Activated CD4-positive, alpha-beta T cell treated with anti-CD3 and anti-CD28 coated beads, Interleukin-2, amount 10 ng/mL, durations not matched to agents 7 days and 5 days (primary cell): ENCODE measurements at regions not wholly inside any gene's neighbourhood (a gene's known extent, or its start where the extent isn't known, plus 50 kb on each side); places are given as distances from the start of the nearest gene placed in this dataset.

Source experiments
- CTCF ChIA-PET: fragments of 350-600 bp; sonication (Branson Sonifier 250); formaldehyde crosslinking; loops from one replicate; lab custom pipeline; 2021; ENCODE audit warnings: antibody characterized with exemption; lab: Charles Lee
- POLR2A ChIA-PET: fragments of 350-600 bp; sonication (Branson Sonifier 250); formaldehyde crosslinking; loops from one replicate; lab custom pipeline; 2021; ENCODE audit warnings: antibody characterized with exemption; lab: Charles Lee
- DNase-seq: peaks from one replicate; pipeline ENCODE4 v3.0.0-alpha.2; 2020
- H3K27ac Mint-ChIP-seq: one replicate; pipeline ENCODE4 v1.8.0; 2021; ENCODE audit warnings: mild to moderate bottlenecking, moderate library complexity, mixed read lengths
- H3K27me3 Mint-ChIP-seq: one replicate; pipeline ENCODE4 v1.8.0; 2021; ENCODE audit warnings: mixed read lengths
- H3K36me3 Mint-ChIP-seq: one replicate; pipeline ENCODE4 v1.8.0; 2021; ENCODE audit warnings: low read depth, mixed read lengths
- H3K4me1 Mint-ChIP-seq: one replicate; pipeline ENCODE4 v1.8.0; 2021; ENCODE audit warnings: mixed read lengths
- H3K4me3 Mint-ChIP-seq: one replicate; pipeline ENCODE4 v1.8.0; 2021; ENCODE audit warnings: mild to moderate bottlenecking, moderate library complexity, mixed read lengths
- H3K9me3 Mint-ChIP-seq: one replicate; pipeline ENCODE4 v1.8.0; 2021; ENCODE audit warnings: mixed read lengths

DNA sequence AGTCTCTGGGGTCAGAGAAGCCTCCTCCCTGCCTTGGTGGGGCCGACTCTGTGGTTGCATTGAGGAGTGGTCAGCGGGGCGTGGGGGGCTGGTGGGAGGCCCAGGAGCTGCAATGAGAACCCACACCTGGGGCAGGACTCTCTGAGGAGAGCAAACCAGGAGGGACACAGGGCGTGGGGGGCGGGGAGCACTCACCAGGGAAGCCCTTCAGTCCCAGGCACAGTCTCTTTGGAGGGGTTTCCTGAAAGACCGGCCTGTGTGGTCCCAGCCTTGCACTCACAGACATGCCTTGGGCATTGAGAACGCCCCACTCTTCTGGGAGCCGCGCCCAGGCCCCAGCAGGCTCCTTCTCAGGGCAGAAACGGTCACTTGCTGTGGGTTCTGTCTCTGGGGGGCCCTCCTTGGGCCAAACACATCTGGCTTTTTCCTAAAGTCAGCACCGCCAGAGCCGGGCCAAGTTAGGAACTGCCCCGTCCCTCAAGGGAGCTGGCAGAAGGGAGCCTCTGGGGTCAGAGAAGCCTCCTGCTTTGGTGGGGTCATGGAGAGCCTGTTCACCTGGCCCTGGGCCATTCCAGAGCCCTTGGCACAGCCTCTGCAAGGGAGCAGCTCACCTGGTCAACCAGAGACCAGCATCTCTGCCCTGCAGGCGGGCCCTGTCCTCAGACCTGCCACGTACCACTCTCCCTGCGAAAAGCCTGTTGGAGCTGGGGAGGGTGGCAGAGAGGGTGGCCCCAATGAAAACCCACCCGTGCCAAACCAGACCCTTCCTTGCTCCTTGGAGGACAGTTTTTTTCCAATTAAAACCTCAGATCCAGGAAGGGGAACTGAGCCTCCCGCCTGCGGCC is 59.9 kb upstream of the TTC34 start:
- Mint-ChIP-seq H3K27me3 (no peaks in the 10 kb centered on the region), H3K27ac (no peak overlapping the region), H3K4me1 (no peaks in the 10 kb centered on the region), H3K4me3 (no peak overlapping the region), H3K9me3 (no peaks in the 10 kb centered on the region), H3K36me3 (no peaks in the 10 kb centered on the region)
- CTCF ChIA-PET: no interaction called here
- POLR2A ChIA-PET: no interaction called here
- no peak for DNase-seq

DNA sequence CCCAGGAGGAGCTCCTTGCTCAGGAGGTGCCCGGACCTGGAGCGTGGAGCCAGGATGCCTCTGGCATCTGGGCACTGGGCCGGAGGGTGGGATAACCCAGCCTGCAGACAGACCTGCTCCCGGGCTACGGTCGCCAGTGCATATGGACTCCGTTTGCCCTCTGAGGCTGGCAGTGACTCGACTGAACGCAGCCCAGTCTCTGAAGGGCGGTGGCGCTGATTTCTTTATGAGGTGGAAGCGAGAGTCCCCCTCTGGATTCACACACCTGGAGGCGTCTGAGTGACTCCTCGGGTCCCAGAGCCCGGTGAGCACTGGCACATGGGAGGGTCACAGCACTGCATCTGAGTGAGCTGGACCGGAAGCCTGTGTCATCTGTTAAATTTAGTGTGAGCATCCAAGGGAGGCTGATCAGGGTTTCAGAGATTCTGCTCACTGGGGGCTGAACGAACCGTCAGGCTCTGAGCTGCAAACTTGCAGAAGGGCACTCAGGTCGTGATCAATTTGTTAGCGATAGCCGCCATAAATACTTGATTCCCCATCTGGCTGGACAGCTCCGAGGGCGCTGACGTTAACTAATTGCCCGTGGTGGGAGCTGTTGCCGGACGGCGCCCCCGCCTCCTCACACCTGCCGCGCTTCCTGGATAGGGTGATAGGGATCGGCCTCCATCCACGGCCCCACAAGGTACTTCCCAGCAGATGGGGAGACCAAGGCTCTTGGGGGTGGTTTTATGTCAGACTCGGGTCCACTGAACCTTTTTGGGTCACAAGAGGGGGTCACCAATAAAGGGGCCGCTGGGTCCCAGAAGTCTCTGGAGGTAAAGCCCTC is 60.7 kb upstream of the TTC34 start:
- H3K27me3 Mint-ChIP-seq: no peaks in the 10 kb centered on the region

DNA sequence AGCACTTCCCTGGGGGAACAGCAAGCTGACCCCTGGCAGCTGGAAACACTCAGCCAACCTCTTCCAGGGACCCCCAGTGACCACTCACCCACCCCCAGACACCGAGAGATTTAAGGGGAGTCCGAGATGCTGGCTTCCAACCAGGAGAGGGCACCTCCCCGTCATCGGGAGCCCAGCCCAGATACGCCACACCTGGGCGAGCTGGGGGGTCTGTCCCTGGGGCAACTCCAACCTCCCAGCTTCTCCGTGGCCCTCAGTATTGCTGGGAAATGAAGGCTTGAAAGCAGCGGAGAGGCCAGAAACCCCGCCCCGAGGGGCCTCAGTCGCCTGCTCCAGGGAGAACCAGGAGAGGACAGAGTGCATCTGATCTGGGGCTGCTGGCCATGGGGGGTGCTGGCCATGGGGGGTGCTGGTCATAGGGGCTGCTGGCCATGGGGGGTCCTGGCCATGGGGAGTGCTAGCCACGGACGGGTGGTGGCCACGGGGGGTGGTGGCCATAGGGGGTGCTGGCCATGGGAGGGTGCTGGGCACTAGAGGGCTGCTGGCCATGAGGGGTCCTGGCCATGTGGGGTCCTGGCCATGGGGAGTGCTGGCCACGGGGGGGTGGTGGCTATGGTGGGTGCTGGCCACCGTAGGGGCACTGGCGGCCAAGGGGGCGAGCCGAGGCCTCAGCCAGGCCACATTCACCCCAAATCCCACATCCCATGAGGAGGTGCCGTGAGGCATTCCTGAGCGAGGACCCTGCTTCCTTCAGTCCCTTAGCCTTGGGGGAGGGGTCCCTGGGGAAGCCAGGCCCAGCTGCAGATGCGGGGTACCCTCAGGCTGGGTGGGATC is 61.5 kb upstream of the TTC34 start:
- H3K36me3 Mint-ChIP-seq: no peaks in the 10 kb centered on the region
- ChIA-PET POLR2A (no interaction called here), CTCF (no interaction called here)
- H3K9me3 Mint-ChIP-seq: no peaks in the 10 kb centered on the region
- no peaks in the 10 kb centered on the region for H3K27me3 Mint-ChIP-seq
- no peaks in the 10 kb centered on the region for H3K4me1 Mint-ChIP-seq
- H3K27ac Mint-ChIP-seq: no peak overlapping the region
- no peak for DNase-seq
- H3K4me3 Mint-ChIP-seq: no peak overlapping the region

More for the DNA sequence above, 60.7 kb upstream of the TTC34 start:
- H3K36me3 Mint-ChIP-seq: no peaks in the 10 kb centered on the region
- no peak for DNase-seq
- no peaks in the 10 kb centered on the region for H3K9me3 Mint-ChIP-seq
- H3K4me3 Mint-ChIP-seq: no peak overlapping the region
- H3K27ac Mint-ChIP-seq: no peak overlapping the region
- CTCF ChIA-PET: no interaction called here
- no peaks in the 10 kb centered on the region for H3K4me1 Mint-ChIP-seq
- POLR2A ChIA-PET: no interaction called here

DNA sequence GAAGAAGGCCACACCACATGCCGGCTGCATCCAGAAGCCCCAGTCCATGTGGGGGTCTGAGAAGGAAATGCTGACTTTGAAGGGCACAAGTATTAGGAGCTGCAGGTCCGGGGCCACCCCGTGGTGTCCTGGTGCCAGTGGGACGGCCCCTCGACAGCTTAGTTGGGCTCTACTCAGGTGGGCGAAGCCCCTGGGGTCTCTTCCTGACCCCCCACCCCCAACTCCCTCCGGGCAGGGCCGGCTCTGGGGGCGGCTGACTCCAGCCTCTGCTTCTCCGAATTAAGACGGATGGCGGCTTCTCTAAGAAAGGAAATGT is 62.1 kb upstream of the TTC34 start:
- Mint-ChIP-seq H3K27ac (no peak overlapping the region), H3K4me1 (no peaks in the 10 kb centered on the region), H3K36me3 (no peaks in the 10 kb centered on the region), H3K4me3 (no peak overlapping the region), H3K27me3 (no peaks in the 10 kb centered on the region), H3K9me3 (no peaks in the 10 kb centered on the region)
- POLR2A ChIA-PET: no interaction called here
- CTCF ChIA-PET: no interaction called here
- DNase-seq: no peak

DNA sequence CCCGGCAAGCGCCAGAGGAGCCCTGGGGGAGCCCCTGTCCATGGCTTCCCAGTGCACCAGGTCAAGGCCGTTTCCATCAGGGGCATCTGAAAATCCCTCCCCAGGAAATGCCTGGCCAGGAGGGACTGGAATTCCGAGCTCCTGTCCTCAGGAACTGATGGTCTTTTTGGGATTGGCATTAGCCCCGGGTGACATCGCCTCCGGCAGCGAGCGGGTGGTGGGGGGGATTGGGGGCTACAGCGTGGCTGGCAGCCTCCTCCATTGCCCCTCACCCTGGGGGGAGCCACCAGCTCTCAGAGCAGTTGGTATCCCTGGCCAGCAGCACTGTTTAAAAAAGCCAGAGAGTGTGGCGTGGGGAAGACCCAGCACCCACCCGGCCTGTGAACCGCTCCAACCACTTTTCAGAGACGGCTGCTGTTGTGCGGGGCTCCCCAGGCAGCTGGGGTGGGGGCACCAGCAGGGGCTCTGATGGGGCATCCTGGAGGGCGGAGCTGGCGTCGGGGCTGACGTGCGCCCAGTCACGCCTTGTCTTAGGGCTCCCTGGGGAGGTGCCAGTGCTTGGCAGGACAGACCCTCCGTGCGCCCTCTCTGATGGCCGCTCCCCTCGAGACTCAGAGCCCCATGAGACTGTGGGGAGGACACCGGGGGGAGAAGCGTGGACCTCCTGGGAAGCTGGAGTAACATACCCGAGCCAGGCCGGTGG is 62.9 kb upstream of the TTC34 start:
- DNase-seq: no peak
- no peaks in the 10 kb centered on the region for H3K27me3 Mint-ChIP-seq
- no peak overlapping the region for H3K27ac Mint-ChIP-seq
- H3K4me3 Mint-ChIP-seq: no peak overlapping the region
- ChIA-PET POLR2A (no interaction called here), CTCF (no interaction called here)
- no peaks in the 10 kb centered on the region for H3K9me3 Mint-ChIP-seq
- H3K4me1 Mint-ChIP-seq: no peaks in the 10 kb centered on the region
- H3K36me3 Mint-ChIP-seq: no peaks in the 10 kb centered on the region

DNA sequence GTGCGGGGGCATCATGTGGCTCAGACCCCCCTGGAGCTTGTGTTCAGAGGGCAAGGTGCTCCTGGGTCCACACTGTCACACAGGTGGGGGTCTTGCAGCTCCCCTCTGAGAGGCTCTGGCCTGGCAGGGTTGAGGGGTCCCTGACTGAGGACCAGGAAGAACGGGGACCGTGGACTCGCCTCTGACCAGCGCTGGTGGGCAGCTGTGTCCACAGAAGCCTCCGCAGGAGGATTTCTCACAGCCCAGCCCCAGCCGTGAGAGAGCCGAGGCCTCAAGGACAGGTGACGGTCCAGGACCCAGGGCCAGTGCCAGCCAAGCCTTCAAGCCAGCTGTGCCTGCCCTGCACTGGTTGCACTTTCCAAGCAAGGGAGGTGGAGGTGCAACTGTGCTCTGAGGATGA is 63.5 kb upstream of the TTC34 start:
- H3K4me1 Mint-ChIP-seq: no peaks in the 10 kb centered on the region
- H3K4me3 Mint-ChIP-seq: no peak overlapping the region
- H3K27ac Mint-ChIP-seq: no peak overlapping the region
- ChIA-PET CTCF (no interaction called here), POLR2A (no interaction called here)
- DNase-seq: no peak
- no peaks in the 10 kb centered on the region for H3K36me3 Mint-ChIP-seq
- no peaks in the 10 kb centered on the region for H3K27me3 Mint-ChIP-seq
- H3K9me3 Mint-ChIP-seq: no peaks in the 10 kb centered on the region

DNA sequence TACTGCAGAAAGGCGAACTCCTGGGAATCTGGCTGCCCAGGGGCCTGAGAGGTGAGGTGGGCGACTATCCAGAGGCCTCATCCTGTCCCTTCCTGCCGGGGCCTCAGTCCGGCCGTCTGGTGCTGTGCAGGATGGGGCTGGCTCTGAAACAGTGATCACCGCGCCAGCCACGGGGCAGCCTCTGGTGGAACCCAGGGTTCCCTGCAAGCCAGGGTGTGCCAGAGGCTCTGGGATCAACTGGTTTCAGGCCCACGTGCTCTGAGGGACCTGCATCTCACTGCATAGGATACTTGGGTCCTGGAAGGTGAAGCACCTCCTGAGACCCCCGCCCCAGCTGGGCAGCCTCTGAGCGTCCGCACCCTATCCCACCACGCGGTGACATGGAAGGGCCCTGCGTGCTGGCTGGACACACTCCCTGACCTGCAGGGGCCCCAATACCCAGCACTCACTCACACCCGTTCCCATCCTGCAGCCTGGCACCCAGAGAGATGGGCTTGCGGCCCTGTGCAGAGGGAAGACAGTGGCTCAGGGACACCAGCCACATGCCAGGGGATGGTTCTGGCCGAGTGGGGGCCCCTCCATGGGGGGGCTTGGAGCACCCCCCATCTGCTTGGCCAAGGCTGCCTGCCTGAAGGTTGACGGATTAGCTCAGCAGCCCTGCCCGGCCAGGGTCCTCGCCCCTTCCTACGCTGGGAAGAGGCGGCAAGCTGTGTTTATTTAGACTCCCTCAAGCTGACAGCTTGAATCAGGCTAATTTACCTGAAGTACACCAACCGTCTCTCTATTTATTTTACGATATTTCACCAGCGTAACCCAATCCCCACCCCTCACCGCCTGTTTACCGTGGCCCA is 64.3 kb upstream of the TTC34 start:
- Mint-ChIP-seq H3K4me1 (no peaks in the 10 kb centered on the region), H3K27me3 (no peaks in the 10 kb centered on the region), H3K9me3 (peaks cover under 1% of the 10 kb centered on the region), H3K36me3 (no peaks in the 10 kb centered on the region), H3K27ac (no peak overlapping the region), H3K4me3 (no peak overlapping the region)
- DNase-seq: no peak
- ChIA-PET CTCF (no interaction called here), POLR2A (no interaction called here)

DNA sequence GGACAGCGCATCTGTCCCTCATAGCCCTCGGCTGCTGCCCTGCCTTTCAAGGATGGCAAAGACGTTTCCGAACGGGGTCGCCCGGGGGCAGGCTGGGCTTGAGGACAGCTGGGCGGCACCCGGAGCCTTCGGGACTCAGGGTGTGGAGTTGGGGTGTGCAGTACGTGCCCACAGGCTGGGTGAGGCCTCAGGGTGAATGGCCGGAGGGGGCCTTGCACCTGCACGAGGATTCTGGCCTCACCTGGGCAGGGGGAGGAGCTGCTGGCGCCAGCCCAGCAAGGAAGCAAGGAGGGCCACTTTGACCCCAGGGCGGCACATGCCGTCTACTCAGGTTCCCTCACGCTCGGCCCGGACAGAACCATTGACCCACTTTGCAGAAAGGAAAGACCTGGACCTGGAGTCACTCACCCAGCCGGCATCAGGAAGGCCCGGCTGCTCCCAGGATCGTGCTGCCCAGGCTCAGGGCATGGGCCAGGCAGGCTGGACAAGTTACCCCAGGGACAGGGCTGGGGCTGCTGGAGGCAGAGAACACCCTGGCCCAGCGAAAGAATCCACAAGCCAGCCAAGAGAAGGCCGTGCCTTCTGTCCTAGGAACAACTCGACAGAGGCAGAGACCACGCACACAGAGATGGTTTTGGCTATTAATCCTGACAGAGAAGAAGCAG is 65.1 kb upstream of the TTC34 start:
- DNase-seq: no peak
- H3K4me3 Mint-ChIP-seq: no peak overlapping the region
- H3K27me3 Mint-ChIP-seq: no peaks in the 10 kb centered on the region
- H3K27ac Mint-ChIP-seq: no peak overlapping the region
- H3K36me3 Mint-ChIP-seq: peaks cover 4% of the 10 kb centered on the region
- ChIA-PET POLR2A (no interaction called here), CTCF (no interaction called here)
- H3K9me3 Mint-ChIP-seq: peaks cover 8% of the 10 kb centered on the region
- no peaks in the 10 kb centered on the region for H3K4me1 Mint-ChIP-seq

DNA sequence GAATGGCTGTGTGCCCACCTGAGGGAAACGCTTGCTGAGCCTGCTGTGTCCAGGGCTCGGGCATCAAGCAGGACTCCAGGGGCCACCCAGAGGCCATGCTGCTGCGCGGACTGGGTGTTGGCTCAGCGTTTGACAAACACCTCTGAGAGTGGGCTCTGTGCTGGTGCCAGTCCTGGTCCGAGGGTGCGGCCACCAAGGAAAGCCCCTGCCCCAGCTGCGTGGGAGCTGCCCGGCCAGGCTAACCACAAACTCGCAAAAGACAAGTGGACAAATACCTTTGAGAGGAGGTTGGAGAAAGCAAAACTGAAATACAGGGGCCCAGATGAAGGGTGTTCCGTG is 65.6 kb upstream of the TTC34 start:
- POLR2A ChIA-PET: no interaction called here
- H3K27ac Mint-ChIP-seq: no peak overlapping the region
- CTCF ChIA-PET: no interaction called here

DNA sequence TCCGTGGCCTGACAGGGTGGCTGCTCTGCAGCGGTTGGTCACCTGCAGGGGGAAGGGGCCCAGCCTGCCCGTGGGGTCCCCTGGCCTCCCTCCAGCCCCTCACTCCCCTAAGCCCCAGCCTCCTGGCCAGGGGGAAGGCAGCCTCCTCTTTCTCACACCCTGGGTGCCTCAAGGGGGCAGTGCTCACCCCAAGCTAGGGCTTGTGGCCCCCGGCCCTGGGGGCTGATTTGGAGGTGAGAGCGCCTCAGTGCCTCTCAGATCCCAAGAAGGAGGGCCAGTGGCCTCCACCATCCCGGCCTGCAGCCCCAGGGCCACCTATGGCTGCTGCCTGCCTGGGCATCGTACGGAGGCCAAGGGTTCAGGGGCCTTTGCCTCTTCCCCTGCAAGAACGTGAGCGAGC is 66.4 kb upstream of the TTC34 start:
- peaks cover 14% of the 10 kb centered on the region for H3K9me3 Mint-ChIP-seq
- ChIA-PET CTCF (no interaction called here), POLR2A (no interaction called here)
- H3K27ac Mint-ChIP-seq: no peak overlapping the region
- H3K27me3 Mint-ChIP-seq: no peaks in the 10 kb centered on the region
- no peaks in the 10 kb centered on the region for H3K4me1 Mint-ChIP-seq
- no peak overlapping the region for H3K4me3 Mint-ChIP-seq
- DNase-seq: no peak
- H3K36me3 Mint-ChIP-seq: peaks cover 4% of the 10 kb centered on the region

More for the DNA sequence above, 65.6 kb upstream of the TTC34 start:
- Mint-ChIP-seq H3K36me3 (peaks cover 4% of the 10 kb centered on the region), H3K4me3 (no peak overlapping the region), H3K4me1 (no peaks in the 10 kb centered on the region), H3K9me3 (peaks cover 10% of the 10 kb centered on the region), H3K27me3 (no peaks in the 10 kb centered on the region)
- DNase-seq: no peak

DNA sequence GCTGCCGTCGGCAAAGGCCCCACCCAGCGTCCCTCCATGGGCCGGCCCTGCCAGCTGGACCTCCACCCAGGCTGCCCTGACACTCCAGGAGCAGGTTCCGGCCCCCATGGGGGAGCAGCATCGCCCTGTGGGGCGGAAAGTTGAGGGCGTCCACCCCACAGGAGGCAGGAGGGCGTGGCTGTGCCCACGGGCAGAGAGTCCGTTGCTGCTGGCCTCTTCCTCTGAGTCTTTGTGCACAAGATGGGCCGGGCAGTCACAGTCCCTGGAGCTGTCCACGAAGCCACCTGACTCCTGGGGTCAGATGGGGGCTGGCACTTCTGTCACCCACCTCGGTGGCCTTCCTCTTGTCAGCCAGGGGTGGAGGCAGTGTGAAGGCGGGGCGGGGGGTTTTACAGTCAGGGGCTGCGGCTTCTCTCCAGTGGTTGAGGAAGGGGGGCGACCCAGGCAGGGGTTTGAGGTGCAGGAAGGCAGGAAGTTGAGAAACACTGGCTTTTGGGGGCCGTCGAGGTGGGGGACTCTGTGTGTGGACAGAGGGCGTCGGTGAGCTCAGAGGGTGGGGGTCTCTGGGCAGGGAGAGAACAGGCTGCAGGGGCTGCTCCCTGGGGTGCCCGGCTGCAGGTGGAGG is 67.2 kb upstream of the TTC34 start:
- ChIA-PET POLR2A (no interaction called here), CTCF (no interaction called here)
- no peak overlapping the region for H3K4me3 Mint-ChIP-seq
- H3K36me3 Mint-ChIP-seq: peaks cover 4% of the 10 kb centered on the region
- no peak for DNase-seq
- peaks cover 19% of the 10 kb centered on the region for H3K9me3 Mint-ChIP-seq
- no peaks in the 10 kb centered on the region for H3K4me1 Mint-ChIP-seq
- no peaks in the 10 kb centered on the region for H3K27me3 Mint-ChIP-seq
- no peak overlapping the region for H3K27ac Mint-ChIP-seq
